WTC11 (cell line): ENCODE measurements at regions not wholly inside any gene's neighbourhood (a gene's known extent, or its start where the extent isn't known, plus 50 kb on each side); places are given as distances from the start of the nearest gene placed in this dataset.

Experiments used
- ATAC-seq: fragments of 200-7000 bp; cut with Tn5 transposase; 2 replicates; pipeline ENCODE4 v1.10.0; 2021; ENCODE audit warnings: mild to moderate bottlenecking, moderate library complexity
- CTCF ChIA-PET: fragments of 300-600 bp; sonication (Branson Sonifier 250); formaldehyde crosslinking; loops from one replicate; lab custom pipeline; 2021; ENCODE audit warnings: antibody characterized with exemption; lab: Charles Lee
- POLR2A ChIA-PET: fragments of 350-600 bp; sonication (Branson Sonifier 250); formaldehyde crosslinking; loops from one replicate; lab custom pipeline; 2021; ENCODE audit warnings: antibody characterized with exemption; lab: Charles Lee
- DNase-seq: peaks from one replicate; pipeline ENCODE4 v3.0.0; 2021; ENCODE audit warnings: low spot score
- H3K27ac Mint-ChIP-seq: 2 replicates; pipeline ENCODE4 v1.8.0; 2021; ENCODE audit warnings: mixed read lengths
- H3K27me3 Mint-ChIP-seq: 2 replicates; pipeline ENCODE4 v1.8.0; 2021; ENCODE audit warnings: low read depth, mild to moderate bottlenecking, moderate library complexity, mixed read lengths
- H3K36me3 Mint-ChIP-seq: 2 replicates; pipeline ENCODE4 v1.8.0; 2021; ENCODE audit warnings: mixed read lengths
- H3K4me1 Mint-ChIP-seq: 2 replicates; pipeline ENCODE4 v1.8.0; 2022; ENCODE audit warnings: mixed read lengths
- H3K4me3 Mint-ChIP-seq: 2 replicates; pipeline ENCODE4 v1.8.0; 2021; ENCODE audit warnings: mild to moderate bottlenecking, moderate library complexity, mixed read lengths
- H3K9me3 Mint-ChIP-seq: 2 replicates; pipeline ENCODE4 v1.8.0; 2021; ENCODE audit warnings: mixed read lengths
- AFF4 ChIP-seq: sonication (generic); formaldehyde crosslinking; IDR thresholded peaks from 2 replicates; pipeline ENCODE4 v1.8.1; 2023; ENCODE audit warnings: mild to moderate bottlenecking, missing genetic modification reagents, borderline replicate concordance
- ELF4 ChIP-seq: sonication (generic); formaldehyde crosslinking; IDR thresholded peaks from 2 replicates; pipeline ENCODE4 v1.8.1; 2022; ENCODE audit warnings: low read depth, mild to moderate bottlenecking, moderate library complexity, missing genetic modification reagents
- ESRRA ChIP-seq: sonication (generic); formaldehyde crosslinking; IDR thresholded peaks from 2 replicates; pipeline ENCODE4 v1.8.1; 2022; ENCODE audit warnings: mild to moderate bottlenecking, missing genetic modification reagents, borderline replicate concordance
- GRHL2 ChIP-seq: fragments of 250-450 bp; sonication (Bioruptor Pico); IDR thresholded peaks from 2 replicates; pipeline ENCODE4 v1.8.0; 2022; ENCODE audit warnings: mild to moderate bottlenecking, moderate library complexity; ENCODE audit not compliant: insufficient replicate concordance, severe bottlenecking
- HMGA2 ChIP-seq: fragments of 250-450 bp; sonication (Bioruptor Pico); IDR thresholded peaks from 2 replicates; pipeline ENCODE4 v1.4.0; 2021; ENCODE audit warnings: mild to moderate bottlenecking, moderate library complexity
- IRF2 ChIP-seq: sonication (generic); formaldehyde crosslinking; IDR thresholded peaks from 2 replicates; pipeline ENCODE4 v1.8.0; 2022; ENCODE audit warnings: low read depth, missing genetic modification reagents, borderline replicate concordance
- MAX ChIP-seq: sonication (generic); formaldehyde crosslinking; IDR thresholded peaks from 2 replicates; pipeline ENCODE4 v1.8.0; 2022; ENCODE audit warnings: mild to moderate bottlenecking, missing genetic modification reagents
- MYBL2 ChIP-seq: sonication (generic); formaldehyde crosslinking; IDR thresholded peaks from 2 replicates; pipeline ENCODE4 v1.8.1; 2023; ENCODE audit warnings: mild to moderate bottlenecking, moderate library complexity, missing genetic modification reagents
- NFE2L1 ChIP-seq: sonication (generic); formaldehyde crosslinking; IDR thresholded peaks from 2 replicates; pipeline ENCODE4 v1.8.1; 2023; ENCODE audit warnings: missing genetic modification reagents
- RELA ChIP-seq: sonication (generic); formaldehyde crosslinking; IDR thresholded peaks from 2 replicates; pipeline ENCODE4 v1.8.1; 2022; ENCODE audit warnings: missing genetic modification reagents, mild to moderate bottlenecking, borderline replicate concordance
- SOX15 ChIP-seq: fragments of 250-450 bp; sonication (Bioruptor Pico); IDR thresholded peaks from 2 replicates; pipeline ENCODE4 v1.9.0; 2021; ENCODE audit warnings: mild to moderate bottlenecking
- ZNF121 ChIP-seq: sonication (generic); formaldehyde crosslinking; IDR thresholded peaks from 2 replicates; pipeline ENCODE4 v1.8.0; 2023; ENCODE audit warnings: missing genetic modification reagents
- ZNF232 ChIP-seq: sonication (generic); formaldehyde crosslinking; IDR thresholded peaks from 2 replicates; pipeline ENCODE4 v1.8.0; 2022; ENCODE audit warnings: mild to moderate bottlenecking, missing genetic modification reagents
- ZNF425 ChIP-seq: fragments of 250-450 bp; sonication (Bioruptor Pico); conservative IDR thresholded peaks from 2 replicates; pipeline ENCODE4 v1.9.0; 2021; ENCODE audit warnings: mild to moderate bottlenecking
- ZNF532 ChIP-seq: fragments of 250-450 bp; sonication (Bioruptor Pico); IDR thresholded peaks from 2 replicates; pipeline ENCODE4 v1.9.0; 2021; ENCODE audit warnings: mild to moderate bottlenecking, borderline replicate concordance
- ZNF671 ChIP-seq: fragments of 250-450 bp; sonication (Bioruptor Pico); IDR thresholded peaks from 2 replicates; pipeline ENCODE4 v1.8.0; 2021; ENCODE audit warnings: mild to moderate bottlenecking
- TF ChIP-seq, protein P1 (sequence below): sonication (generic); formaldehyde crosslinking; IDR thresholded peaks from 2 replicates; pipeline ENCODE4 v1.8.1; 2023; ENCODE audit warnings: mild to moderate bottlenecking, missing genetic modification reagents
- TF ChIP-seq, protein P2 (sequence below): sonication (generic); formaldehyde crosslinking; IDR thresholded peaks from 2 replicates; pipeline ENCODE4 v1.8.0; 2023; ENCODE audit warnings: missing genetic modification reagents

DNA sequence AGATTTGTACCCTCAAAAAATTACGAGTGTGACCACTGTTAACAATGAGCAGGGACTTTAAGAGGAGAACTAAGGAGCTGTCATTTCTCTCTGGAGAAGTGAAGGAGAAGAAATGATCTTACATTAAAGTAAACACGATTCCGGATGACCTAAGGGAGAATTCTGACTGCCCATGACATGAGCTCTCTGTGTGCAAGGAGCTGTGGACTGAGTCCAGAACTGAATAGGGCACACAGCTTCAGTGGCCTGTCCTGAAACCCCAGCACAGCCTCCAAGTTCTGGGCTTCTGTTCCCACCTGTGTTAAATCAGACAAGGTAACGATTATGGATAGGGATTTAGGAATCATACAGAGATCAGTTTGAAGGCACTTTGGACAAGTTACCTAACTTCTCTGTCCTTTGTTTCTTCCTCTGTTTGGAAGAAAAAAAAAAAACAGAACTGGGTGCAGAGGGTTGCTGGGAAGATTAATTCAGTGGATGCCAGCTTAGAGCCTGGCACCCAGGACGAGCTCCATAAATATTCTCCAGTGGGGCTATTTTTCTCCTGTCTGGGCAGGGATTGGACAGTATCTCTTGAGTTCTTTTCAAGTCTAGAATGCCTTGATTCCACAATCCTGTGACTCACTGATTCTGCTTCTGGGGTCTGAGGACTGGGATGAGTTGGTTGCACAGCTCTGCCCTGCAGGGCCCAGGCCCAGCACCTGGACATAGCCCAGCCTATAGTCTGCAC is 65.7 kb downstream of the MRPL14 start (continued):
- TF ChIP-seq AFF4 (CRISPR knock-in tag) (no peak), MYBL2 (CRISPR knock-in tag) (no peak), ZNF425 (no peak)
- TF ChIP-seq, protein P1, sequence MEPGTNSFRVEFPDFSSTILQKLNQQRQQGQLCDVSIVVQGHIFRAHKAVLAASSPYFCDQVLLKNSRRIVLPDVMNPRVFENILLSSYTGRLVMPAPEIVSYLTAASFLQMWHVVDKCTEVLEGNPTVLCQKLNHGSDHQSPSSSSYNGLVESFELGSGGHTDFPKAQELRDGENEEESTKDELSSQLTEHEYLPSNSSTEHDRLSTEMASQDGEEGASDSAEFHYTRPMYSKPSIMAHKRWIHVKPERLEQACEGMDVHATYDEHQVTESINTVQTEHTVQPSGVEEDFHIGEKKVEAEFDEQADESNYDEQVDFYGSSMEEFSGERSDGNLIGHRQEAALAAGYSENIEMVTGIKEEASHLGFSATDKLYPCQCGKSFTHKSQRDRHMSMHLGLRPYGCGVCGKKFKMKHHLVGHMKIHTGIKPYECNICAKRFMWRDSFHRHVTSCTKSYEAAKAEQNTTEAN: no peak
- TF ChIP-seq, all 79 proteins: peak for 0

- Mint-ChIP-seq H3K9me3 (peaks cover 11% of the 10 kb centered on the region), H3K27me3 (no peaks in the 10 kb centered on the region; the same call in 1 of the 2 replicates), H3K4me1 (peaks cover 6% of the 10 kb centered on the region), H3K36me3 (peaks cover 11% of the 10 kb centered on the region; the same call in 1 of the 2 replicates), H3K4me3 (no peak overlapping the region), H3K27ac (no peak overlapping the region)
- DNase-seq: no peak
- ChIA-PET CTCF (interaction anchor here (2.3 to 5.3 kb wide), 3 partner anchors 9 to 93 kb away, joined by 11 to 53 read pairs (median 47); no protein-coding TSS in a partner anchor), POLR2A (no interaction called here)
- ATAC-seq: no peak
- no peak for TF ChIP-seq ZNF532
- no peak for TF ChIP-seq ZNF671 (CRISPR knock-in tag)
- TF ChIP-seq ZNF121 (CRISPR knock-in tag): no peak
- TF ChIP-seq MAX (CRISPR knock-in tag): no peak
- no peak for TF ChIP-seq GRHL2
- TF ChIP-seq MYBL2 (CRISPR knock-in tag): no peak
- TF ChIP-seq IRF2: no peak
- TF ChIP-seq NFE2L1 (CRISPR knock-in tag): no peak
- no peak for TF ChIP-seq ESRRA (CRISPR knock-in tag)
- TF ChIP-seq, protein P2, sequence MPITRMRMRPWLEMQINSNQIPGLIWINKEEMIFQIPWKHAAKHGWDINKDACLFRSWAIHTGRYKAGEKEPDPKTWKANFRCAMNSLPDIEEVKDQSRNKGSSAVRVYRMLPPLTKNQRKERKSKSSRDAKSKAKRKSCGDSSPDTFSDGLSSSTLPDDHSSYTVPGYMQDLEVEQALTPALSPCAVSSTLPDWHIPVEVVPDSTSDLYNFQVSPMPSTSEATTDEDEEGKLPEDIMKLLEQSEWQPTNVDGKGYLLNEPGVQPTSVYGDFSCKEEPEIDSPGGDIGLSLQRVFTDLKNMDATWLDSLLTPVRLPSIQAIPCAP (CRISPR knock-in tag): no peak
- no peak for TF ChIP-seq ZNF232 (CRISPR knock-in tag)
- no peak for TF ChIP-seq ELF4
- TF ChIP-seq HMGA2 (CRISPR knock-in tag): no peak
- no peak for TF ChIP-seq SOX15 (CRISPR knock-in tag)
- TF ChIP-seq RELA (CRISPR knock-in tag): no peak
Observed at GRCh38 chr6:44060612-44061374, 66.5 kb downstream of the MRPL14 start.
